Ishikawa (cell line): ENCODE measurements at regions not wholly inside any gene's neighbourhood (a gene's known extent, or its start where the extent isn't known, plus 50 kb on each side); places are given as distances from the start of the nearest gene placed in this dataset.

Experiments
- CEBPB ChIP-seq: IDR thresholded peaks from 2 replicates; pipeline ENCODE4 v1.6.1; 2012
- EP300 ChIP-seq: IDR thresholded peaks from 2 replicates; pipeline ENCODE4 v1.6.1; 2012; ENCODE audit warnings: borderline replicate concordance
- RAD21 ChIP-seq: IDR thresholded peaks from 2 replicates; pipeline ENCODE4 v1.6.1; 2012; ENCODE audit warnings: low read depth
- TAF1 ChIP-seq: IDR thresholded peaks from 2 replicates; pipeline ENCODE4 v1.6.1; 2012; ENCODE audit warnings: low read depth, mild to moderate bottlenecking
- TF ChIP-seq, protein P1 (sequence below): IDR thresholded peaks from 2 replicates; pipeline ENCODE4 v1.6.1; 2012; ENCODE audit warnings: low read depth, mild to moderate bottlenecking

DNA sequence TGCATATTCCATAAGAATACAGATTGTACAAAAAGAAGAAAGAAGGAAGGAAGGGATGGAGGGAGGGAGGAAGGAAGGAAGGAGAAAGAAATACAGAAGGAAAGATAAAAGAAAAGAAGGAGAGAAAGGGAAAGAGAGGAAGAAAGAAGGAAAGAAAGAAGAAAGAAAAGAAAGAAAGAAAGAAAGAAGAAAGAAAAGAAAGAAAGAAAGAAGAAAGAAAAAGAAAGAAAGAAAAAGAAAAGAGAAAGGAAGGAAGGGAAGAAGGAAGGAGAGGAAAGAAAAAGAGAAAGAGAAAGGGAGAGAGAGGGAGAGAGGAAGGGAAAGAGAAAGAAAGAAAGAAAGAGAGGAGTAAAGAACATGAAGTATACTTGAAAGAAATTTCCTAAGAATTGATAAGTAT lies 577.9 kb upstream of the ALCAM start:
- TF ChIP-seq, protein P1, sequence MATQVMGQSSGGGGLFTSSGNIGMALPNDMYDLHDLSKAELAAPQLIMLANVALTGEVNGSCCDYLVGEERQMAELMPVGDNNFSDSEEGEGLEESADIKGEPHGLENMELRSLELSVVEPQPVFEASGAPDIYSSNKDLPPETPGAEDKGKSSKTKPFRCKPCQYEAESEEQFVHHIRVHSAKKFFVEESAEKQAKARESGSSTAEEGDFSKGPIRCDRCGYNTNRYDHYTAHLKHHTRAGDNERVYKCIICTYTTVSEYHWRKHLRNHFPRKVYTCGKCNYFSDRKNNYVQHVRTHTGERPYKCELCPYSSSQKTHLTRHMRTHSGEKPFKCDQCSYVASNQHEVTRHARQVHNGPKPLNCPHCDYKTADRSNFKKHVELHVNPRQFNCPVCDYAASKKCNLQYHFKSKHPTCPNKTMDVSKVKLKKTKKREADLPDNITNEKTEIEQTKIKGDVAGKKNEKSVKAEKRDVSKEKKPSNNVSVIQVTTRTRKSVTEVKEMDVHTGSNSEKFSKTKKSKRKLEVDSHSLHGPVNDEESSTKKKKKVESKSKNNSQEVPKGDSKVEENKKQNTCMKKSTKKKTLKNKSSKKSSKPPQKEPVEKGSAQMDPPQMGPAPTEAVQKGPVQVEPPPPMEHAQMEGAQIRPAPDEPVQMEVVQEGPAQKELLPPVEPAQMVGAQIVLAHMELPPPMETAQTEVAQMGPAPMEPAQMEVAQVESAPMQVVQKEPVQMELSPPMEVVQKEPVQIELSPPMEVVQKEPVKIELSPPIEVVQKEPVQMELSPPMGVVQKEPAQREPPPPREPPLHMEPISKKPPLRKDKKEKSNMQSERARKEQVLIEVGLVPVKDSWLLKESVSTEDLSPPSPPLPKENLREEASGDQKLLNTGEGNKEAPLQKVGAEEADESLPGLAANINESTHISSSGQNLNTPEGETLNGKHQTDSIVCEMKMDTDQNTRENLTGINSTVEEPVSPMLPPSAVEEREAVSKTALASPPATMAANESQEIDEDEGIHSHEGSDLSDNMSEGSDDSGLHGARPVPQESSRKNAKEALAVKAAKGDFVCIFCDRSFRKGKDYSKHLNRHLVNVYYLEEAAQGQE: no peak
- TF ChIP-seq RAD21 (no peak), CEBPB (no peak), TAF1 (no peak), EP300 (no peak)
